Glomerular endothelial cell (primary cell): ENCODE measurements at regions not wholly inside any gene's neighbourhood (a gene's known extent, or its start where the extent isn't known, plus 50 kb on each side); places are given as distances from the start of the nearest gene placed in this dataset.

Experiments used
- DNase-seq: peaks from one replicate; pipeline ENCODE4 v3.0.0-alpha.2; 2011; ENCODE audit warnings: low read depth, low spot score; ENCODE audit errors: extremely low read depth

DNA sequence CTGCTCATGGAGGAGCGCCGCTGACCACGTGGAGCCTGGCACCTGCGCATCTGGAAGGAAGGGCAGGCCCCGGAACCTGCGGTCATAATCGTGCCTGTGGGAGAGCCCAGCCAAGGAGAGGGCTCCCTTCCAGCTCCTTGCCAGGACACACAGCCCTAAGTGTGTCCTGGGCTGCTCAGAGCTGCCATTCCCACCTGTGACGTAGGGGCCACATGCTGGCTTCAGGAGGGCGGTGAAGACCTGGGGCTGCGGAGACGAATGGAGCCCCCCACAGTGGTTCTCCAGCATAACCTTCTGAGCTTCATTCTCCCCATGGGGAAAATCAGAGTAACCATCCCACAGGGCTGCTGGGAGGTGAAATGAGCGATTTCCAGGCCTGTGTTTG, 127.6 kb upstream of the CHST15 start:
- no peak for DNase-seq

DNA sequence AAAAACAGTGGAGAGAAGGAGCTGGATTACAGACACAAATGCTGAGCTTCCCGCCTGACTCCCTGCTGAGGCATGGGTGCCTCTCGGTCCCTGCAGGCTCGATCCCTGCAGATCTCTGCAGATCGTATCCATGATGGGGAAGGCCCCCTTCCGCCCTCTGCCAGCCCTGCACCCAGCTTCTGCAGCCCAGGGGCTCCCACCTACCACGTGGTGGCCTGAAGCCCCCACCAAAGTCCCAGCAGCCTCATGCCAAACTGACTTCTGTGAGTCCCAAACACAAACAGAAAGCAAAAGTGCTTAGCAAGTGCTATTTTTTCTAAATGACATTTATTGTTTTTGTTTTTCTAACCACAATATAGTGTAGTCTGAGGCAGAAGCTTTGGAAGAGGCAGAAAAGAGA, 127.1 kb upstream of the CHST15 start:
- DNase-seq = no peak

DNA sequence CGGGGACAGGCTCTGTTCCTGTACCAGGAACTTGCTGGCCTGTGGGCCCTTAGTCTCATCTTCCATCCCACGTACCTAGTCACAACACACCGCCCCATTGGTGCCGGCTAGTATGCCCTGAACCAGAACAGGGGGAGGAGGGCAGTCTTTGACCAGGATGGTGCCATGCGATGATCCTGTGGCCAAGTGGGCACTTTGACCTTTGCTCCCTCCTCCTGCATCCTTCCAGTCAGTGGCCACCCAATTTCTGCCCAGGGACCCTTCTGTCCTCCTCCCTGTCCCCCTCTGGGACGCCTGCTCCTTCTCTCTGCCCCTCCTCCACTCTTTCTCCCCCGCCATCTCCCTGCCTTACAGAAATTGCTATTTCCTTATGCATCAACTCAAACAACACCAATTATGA, 126.3 kb upstream of the CHST15 start:
- DNase-seq = no peak

DNA sequence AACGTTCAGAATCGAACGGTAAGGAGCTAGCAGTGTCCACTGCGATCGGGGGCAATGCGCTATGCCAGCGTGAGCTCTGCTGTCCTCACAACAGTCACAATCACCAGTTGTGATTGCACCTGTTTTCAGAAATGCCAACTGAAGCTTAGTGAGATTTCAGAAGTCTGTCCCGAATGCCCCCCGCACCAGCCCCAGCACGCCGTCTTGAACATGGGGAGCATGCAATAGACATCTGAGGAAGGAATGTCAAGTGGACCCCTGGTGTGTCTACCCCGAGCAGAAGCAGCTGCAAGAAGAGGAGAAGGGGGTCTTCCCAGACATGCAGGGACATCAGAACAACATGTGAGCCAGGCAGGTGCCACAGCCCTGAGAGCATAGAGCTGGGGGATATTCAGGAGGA, 125.7 kb upstream of the CHST15 start:
- no peak for DNase-seq

DNA sequence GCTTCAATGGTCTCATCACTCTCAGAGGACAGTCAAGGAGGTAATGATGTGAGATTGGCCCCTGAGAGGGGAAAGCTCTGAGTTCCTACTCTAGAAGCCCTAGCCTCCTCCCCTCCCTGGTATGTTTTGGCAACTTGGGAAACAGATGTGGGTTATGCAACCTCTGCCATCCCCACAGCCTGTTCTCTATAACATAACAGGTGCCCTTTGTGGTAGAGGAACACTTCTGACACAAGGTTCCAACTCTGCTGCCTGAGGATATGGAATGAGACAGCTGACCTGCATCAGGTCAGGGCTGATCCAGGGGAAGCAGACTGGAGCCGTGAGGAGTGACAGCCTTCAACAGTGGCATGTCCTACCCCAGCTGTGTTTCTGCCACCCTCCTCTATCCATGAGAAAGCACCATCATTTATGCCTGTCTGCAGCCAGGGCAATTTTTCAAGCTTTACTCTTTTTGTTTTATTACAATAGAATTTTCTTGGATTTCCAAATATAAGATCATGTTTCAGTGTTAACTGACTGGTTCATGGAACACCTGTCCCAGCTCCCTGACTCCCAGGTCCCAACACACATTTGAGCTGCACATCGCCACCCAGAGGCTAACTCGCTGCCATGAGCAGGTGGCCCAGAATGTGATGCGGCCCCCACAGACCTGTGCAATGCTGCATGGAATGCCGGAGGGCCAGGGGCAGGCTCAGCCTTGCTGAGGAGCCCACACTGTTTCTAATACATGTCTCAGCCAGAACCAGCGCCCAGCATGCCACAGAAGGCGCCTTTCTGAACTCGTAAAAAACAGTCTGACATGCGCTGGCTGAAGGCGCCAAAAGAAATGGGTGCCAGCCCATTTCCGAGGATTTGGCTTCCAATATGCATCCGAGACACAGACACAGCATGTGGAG, 124.8 kb upstream of the CHST15 start:
- DNase-seq = no peak

DNA sequence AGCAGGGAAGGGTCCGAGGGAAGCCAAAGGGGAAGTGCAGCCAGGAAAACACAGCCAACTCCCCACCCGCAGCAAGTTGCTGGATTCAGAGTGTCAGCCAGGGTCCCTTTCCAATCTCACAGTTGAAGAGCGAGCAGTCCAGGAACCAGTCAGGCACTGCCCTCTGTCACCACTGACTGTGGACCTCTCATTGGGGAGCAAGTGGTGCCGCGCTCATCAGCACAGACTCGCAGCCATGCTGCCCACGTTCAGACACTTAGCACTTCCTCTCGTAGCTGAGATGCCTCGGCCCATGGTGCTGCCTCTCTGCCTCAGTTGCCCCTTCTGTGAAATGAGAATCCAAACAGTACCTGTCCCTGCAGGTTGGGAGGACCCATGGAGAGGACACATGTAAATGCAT, 123.6 kb upstream of the CHST15 start:
- DNase-seq = no peak

DNA sequence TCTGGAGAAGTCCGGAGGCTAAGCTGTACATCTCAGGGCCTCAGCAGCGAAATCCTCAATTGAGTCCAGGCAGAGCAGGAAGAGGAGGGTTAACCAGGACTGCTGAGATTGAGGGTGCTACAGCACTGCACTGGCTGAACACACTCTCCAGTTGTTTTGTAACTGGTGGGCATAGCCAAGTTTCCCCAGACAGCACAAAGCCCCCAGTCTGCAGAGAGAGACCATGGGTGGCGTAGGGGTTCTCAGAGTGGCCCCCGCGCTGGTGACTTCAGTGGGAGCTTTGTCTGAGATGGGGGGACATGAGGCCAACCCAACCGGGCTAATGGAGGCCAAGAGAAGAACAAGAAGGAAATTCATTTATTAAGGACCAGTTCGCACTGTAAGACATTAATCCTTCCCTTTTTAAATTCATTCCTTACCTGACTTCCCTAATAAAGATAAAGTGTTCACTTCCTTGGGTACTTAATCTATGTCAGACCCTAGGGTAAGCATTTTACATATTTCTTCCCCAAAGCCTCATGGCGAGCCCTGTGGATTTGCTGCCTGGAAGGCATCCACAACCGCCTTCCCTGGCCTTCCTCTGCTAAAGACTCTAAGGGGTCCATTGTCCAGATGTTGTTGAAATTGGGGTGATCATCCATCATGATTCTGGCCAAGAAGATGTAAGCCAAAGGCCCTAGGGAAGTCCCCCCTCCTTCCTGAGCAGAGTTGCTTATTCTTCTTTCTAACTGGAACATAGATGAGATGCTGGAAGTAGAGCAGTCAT, 121.4 kb upstream of the CHST15 start:
- no peak for DNase-seq

DNA sequence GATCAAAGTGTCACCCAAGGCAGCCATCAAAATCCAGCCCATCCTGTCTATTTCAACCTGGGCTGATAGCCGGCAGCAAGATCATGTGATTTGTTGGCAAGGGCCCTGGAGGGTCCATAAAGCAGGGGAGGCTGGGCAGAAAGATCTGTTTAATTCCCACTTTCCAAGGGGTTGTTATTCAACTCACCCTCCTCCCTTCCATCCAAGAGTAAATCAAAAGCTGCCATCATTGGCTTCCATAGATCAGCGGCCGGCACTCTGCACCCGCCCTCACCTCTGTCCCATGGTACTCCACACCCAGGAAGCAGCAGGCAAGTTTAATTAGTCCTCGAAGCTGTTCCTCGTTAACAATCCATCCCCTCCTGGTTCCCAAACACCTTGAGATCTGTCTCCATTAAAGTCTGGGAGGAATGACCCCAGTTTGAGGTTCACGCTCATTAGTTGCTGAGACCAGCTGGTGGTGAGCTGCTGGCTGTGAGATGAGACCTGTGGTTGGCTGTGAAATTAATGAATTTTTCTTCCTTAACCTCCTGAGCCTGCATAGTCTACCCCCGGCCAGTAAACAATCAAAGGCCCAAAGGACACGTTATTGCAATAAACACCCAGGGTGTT, 120.6 kb upstream of the CHST15 start:
- no peak for DNase-seq

DNA sequence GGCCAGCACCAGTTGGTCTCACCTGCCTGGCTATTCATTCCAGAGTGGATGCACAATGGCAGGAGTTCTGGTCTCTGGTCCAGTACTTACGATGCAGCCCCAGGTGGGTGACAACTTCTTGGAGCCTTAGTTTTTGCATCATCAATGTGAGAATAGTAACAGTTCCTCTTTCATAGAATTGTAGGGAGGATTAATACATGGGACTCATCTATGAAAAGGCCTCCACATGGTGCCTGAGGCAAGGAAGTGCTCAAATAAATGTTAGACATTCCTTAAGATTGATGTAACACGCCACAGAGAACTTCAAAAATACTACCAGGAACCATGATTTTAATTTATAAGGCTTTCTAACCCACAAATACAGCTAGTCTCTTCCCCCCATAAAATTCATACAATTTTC, 120.1 kb upstream of the CHST15 start:
- no peak for DNase-seq

DNA sequence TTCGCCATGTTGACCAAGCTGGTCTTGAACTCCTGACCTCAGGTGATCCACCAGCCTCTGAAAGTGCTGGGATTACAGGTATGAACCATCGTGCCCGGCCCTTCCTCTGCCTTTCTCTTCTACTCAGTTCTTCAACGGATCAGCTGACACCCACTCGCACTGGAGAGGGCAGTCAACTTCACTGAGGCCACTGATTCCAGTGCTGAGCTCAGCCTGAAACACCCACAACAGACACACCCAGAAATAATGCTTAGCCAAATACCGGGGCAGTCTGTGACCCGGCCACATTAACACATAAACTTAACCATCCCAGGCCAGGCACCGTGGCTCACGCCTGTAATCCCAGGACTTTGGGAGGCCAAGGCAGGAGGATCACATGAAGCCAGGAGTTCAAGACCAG, 119.3 kb upstream of the CHST15 start:
- DNase-seq = no peak

DNA sequence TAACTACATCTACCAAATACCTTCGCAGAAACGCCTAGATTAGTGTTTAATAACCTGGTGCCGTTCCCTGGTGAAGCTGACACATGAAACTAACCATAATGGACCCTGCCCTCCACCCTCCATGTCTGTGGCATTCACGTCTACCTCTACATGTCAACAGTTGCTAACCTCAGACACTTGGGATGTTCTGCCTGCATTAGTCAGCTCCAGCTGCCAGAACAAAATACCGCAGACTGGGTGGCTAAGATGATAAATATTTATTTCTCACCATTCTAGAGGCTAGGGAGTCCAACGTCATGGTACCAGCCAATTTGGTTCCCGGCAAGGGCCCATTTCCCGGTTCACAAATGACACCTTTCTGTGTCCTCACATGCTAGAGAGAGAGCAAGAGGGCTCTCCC, 118.5 kb upstream of the CHST15 start:
- no peak for DNase-seq

DNA sequence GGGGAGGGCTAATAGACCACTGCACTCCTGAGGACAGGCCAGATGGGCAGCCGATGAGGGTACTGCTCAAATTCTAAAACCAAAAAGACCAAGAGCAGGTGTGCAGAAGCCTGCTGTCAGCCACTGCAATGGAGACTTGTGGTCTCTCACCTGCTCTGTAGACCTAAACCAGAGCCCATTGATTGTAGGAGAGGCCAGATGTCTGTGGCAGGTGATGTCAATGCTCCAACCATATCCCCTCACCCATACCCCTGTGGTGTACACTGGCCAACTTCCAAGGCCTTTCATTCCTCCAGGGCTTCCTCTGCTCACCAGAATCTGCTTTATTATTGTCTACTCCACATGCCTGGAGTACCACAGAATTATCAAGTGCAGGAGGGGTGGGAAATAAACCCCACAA, 116.9 kb upstream of the CHST15 start:
- no peak for DNase-seq

DNA sequence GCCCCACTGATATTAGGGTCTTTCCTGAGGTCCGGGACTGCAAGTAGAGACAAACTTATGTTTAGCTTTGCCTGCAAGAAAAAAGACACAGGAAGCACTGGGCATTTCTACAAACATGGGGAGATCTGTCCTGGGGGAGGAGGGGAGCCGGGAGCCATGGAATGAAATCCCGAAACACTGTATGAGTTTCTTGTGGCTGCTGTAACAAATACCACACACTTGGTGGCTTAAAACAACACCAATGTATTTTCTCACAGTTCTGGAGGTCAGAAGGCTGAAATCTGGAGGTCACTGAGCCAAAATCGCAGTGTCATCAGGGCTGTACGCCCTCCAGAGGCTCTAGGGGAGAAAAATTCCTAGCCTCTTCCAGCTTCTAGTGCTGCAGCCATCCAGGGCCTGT, 114.0 kb upstream of the CHST15 start:
- no peak for DNase-seq

DNA sequence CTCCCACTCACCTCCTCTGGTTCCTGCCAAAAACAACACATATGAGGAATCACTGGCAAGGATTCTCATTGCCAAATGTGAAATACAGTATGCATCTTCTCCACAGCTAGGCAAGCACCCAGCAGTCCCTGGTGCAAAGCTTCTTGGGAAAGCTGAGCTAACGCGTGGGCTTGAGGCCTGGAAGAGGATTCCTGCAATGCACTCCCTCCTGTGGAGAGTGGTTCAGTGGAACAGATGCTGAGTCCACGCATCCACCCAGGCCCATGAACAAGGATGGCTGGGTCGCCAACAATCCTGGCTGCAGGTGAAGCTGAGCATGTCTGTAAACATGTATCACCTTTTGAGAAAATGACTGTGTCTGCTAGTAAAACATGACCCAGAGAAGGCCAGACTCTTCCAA, 113.2 kb upstream of the CHST15 start:
- no peak for DNase-seq

DNA sequence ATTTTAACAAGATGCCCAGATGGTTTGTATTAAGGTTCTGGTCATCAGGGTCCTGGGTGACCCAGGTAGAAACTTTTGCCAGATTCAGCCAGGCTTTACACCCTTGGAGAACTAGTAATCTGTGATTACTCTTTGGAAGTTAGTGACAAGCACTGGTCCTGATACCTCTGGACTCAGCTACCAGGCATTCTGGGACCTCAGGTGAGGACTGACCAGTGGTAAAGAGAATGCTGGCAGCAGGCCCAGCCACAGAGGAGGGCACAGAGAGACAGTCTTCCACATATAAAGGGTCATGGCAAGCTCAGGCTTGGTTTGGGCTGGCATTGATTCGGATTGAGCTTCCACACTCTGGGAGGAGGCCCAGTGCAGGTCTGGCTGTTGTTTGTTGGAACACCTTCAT, 112.0 kb upstream of the CHST15 start:
- DNase-seq = no peak

DNA sequence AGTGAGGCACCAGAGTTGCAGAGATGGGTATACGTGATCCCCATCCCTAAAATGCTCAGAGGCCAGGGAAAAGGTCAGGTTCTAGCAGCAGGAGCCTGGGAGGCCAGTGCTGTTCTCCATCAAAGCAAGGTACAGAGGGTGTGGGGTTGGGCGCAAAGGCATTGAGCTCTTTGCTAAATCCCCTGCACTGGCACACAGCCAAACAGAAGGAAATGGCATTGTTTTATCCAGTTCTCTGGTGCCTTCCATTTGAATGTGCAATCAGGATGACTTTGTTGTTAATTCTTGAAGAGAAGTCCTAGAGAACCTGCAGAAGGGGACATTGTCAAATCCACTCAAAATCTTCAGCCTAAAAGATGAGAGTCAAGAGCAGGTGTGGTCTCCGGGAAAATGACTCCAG, 111.3 kb upstream of the CHST15 start:
- no peak for DNase-seq

DNA sequence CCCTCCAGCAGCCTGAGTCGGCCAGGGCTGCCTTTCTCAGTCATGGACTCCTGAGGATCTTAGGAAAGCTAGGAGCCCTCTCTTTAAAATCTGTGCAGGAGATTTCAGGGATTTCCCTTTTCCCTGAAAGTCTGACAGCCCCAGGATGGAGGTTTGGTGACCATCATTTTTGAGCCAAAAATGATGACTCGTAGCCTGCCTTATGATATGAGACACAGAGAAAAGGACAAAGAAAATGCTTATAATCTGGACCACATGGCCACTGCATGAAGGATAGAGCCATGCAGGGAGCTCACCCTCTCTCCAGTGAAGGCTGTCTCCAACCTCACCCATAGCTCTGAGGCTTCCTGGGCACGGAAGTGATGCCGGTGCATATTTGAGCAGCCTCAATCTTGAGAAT, 106.6 kb upstream of the CHST15 start:
- no peak for DNase-seq

DNA sequence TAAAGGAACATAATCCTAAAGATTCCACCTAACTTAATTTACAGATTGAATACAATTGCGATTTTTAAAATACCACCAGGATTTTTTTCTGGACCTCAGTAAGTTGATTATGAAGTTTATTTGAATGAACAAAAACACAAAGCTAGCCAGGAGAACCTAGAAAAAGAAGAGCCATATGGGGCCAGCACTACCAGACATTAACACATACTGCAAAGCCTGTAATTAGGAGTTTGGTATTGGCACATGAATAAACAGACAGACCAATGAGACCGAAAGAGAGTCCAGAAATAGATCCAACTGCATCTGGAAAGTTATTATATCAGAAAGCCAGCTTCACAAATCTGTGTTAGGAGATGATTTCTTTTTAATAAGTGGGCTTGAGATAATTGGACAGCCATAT, 105.5 kb upstream of the CHST15 start:
- DNase-seq = no peak

DNA sequence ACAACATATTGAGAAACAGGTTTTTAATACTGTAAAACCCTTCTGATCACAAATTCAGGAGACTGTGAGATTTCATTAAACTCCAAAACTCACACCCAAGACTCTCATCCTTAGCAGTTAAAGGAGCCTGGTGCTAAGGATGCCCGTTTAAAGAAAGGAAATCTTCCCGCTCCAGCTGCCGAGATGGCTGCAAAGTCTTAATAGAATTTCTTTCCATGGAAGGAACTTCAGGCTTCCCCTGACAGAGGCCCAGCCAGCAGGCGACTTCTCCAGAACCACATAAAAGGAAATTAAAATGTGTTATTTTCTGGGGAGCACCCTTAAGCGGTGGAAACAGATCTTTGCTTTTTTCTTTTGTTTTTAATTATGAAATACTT, 104.7 kb upstream of the CHST15 start:
- no peak for DNase-seq

DNA sequence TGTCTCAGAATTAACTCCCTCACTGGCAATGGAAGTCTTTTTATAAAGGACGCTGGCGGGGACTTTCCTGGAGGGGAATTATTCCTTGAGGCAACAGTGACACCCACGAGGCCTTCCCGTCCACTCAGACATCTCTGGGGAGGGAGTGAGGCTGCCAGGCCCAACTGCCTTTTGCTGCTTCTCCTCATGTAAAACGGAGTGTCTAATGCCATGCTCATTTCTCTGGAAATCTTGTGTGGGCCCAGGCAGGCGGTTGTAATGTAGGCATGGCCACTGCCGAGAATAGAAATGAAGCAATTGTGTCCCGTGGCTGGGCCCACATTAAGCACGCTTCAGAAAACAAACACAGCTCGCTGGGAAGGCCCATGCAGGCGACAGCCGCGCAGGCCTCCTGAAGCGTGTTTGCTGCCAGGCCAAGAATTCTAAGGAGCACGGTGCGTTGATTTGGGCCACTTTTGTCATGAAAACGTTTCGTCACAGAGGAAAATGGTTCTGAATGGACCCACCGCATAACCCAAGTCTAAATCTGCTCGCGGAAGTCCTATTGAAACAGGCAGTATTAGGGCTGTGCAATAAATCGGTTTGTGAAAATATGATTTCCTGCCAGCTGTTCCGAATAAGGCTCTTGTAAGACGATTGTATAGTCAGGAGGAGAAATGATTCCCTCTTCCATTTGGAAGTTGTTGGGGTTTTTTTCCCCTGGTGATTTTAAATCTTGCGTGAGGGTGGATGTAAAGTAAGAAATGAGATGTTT, 104.2 kb upstream of the CHST15 start:
- DNase-seq = no peak

DNA sequence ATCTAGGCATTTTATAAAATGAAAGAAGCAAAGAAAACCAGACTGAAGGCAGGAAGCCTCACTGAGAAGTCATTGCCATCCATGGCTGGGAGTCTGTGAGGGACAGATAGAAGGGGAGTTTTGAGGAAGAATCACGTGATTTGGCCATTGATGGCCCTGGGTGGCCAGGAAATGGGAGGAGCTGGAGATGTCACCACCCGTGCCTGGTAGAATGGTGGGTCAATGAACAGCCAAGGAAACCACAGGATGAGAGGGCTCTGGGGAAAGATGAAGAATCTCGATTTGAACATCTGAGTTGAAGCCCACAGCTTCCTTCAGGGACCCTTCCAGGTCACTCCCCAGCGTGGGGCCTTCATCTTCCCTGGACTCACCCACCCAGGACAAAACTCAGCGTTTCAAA, 103.3 kb upstream of the CHST15 start:
- no peak for DNase-seq
